ENCODE measurements at regions not wholly inside any gene's neighbourhood (a gene's known extent, or its start where the extent isn't known, plus 50 kb on each side); places are given as distances from the start of the nearest gene placed in this dataset.
A peak's percentile ranks its signal among the peaks of the same experiment; 100 is the strongest.
"Not testable (repeated sequence)": the region's sequence is repeated elsewhere in the genome, so short reads cannot be mapped to it uniquely, and the experiment has no call there.

DNA sequence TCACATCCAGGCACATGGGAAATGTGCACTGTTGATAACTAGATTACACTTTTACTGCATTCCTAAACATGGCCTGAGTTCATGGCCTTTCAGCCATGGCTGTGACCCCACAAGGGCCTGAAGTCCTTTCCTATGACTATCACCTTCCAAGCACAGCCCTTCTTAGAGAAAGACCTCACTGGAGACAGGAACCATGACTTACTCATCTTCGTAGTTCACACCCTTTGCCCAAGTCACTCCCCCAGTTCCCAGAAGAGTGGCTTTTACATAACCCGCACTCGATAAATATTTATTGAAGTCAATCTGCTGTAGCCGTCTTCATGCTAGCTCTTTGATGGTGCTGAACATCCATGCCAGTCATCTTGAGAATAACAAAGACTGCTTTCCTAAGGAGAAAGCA lies 632.5 kb upstream of the NRP1 start:
- no peak overlapping the region for H3K27ac ChIP-seq
- no peak for TF ChIP-seq POLR2A (IDR thresholded peaks at IDR 0.05)
- TF ChIP-seq, protein P1, sequence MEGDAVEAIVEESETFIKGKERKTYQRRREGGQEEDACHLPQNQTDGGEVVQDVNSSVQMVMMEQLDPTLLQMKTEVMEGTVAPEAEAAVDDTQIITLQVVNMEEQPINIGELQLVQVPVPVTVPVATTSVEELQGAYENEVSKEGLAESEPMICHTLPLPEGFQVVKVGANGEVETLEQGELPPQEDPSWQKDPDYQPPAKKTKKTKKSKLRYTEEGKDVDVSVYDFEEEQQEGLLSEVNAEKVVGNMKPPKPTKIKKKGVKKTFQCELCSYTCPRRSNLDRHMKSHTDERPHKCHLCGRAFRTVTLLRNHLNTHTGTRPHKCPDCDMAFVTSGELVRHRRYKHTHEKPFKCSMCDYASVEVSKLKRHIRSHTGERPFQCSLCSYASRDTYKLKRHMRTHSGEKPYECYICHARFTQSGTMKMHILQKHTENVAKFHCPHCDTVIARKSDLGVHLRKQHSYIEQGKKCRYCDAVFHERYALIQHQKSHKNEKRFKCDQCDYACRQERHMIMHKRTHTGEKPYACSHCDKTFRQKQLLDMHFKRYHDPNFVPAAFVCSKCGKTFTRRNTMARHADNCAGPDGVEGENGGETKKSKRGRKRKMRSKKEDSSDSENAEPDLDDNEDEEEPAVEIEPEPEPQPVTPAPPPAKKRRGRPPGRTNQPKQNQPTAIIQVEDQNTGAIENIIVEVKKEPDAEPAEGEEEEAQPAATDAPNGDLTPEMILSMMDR (IDR thresholded peaks at IDR 0.05): no peak
- H3K4me3 ChIP-seq: no peak overlapping the region
- H3K36me3 ChIP-seq (replicated peaks in 1 of 2): no peaks in the 10 kb centered on the region
- H3K27me3 ChIP-seq: peaks cover 14% of the 10 kb centered on the region
- DNase-seq: no peak
- intact Hi-C loops (cut with DNase I): no loop called here
- no peaks in the 10 kb centered on the region for H3K4me1 ChIP-seq (replicated peaks in 1 of 2)
- H3K9me3 ChIP-seq (replicated peaks in 1 of 3): no peaks in the 10 kb centered on the region
- WGBS, 4 donors: 94 to 100% (median 95%) methylated on average over 4 of the region's 4 CpGs

DNA sequence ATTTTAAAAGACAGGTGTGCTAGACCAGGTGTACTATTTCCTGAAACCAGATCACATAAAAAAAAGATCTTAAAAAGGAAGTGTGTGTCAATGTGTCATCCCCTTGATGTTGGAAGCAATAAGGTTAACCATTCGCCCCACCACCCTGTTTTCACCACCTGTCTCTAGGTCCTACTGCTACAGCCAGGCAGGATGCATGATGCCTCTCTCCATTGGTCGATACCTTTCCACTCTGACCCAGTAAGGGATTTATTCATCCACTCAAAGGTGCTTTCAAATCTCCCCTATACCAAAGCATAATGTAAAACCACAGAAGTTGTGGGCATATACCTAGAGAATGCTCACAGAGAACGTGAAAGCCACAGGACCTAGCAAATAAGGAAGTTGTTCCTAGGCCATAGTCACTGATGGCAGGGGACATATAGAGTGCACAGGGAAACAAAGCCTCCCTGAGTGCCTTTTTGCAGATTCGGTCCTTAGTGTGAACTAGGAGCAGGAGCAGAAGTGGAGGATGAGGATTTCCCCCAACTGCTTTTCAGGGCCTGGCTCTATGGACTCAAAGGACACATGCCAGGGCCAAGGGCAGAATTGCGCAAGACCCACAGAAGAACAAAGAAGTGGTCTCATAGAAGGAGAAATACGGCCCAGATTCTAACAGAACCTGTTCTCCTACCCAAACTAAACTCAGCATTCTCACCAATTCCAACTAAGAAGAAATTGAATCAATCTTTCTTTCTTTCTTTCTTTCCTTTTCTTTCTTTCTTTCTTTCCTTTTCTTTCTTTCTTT lies 631.5 kb upstream of the NRP1 start:
- H3K4me1 ChIP-seq (replicated peaks in 1 of 2): no peaks in the 10 kb centered on the region
- peak in 1 of 7 donors; percentile 9 for DNase-seq
- no peak overlapping the region for H3K27ac ChIP-seq
- H3K9me3 ChIP-seq (replicated peaks in 1 of 3): no peaks in the 10 kb centered on the region
- 73 to 85% (median 82%) methylated on average over 6 of the region's 6 CpGs for WGBS, 4 donors
- peaks cover 14% of the 10 kb centered on the region for H3K27me3 ChIP-seq
- intact Hi-C loops (cut with DNase I): no loop called here
- no peak overlapping the region for H3K4me3 ChIP-seq
- TF ChIP-seq, protein P1 (IDR thresholded peaks at IDR 0.05): no peak
- TF ChIP-seq POLR2A (IDR thresholded peaks at IDR 0.05): no peak
- H3K36me3 ChIP-seq (replicated peaks in 1 of 2): no peaks in the 10 kb centered on the region

DNA sequence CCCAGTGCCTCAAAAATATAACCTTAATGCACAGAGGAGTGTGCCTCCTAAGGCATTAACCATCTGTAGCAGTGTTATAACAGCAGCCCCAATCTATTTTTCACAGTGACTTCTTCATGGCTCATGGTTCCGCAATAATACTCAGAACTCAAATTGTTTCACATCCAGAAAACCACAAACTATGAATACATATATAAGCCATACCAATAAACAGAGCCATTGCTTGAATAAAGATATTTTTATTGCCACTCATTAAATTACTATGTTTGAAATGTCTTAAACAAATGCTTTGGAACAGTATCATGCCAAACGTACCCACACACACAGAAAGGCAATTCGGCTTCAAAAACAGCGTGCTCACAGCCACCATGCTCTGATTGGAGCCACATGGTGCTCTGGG lies 629.3 kb upstream of the NRP1 start:
- DNase-seq: no peak
- 86 to 97% (median 95%) methylated on average over 4 of the region's 4 CpGs for WGBS, 4 donors
- H3K27me3 ChIP-seq: peaks cover 9% of the 10 kb centered on the region
- TF ChIP-seq, protein P1 (IDR thresholded peaks at IDR 0.05): no peak
- TF ChIP-seq POLR2A (IDR thresholded peaks at IDR 0.05): no peak
- no peaks in the 10 kb centered on the region for H3K36me3 ChIP-seq (replicated peaks in 1 of 2)
- no peak overlapping the region for H3K4me3 ChIP-seq
- H3K27ac ChIP-seq: no peak overlapping the region
- intact Hi-C loops (cut with DNase I): no loop called here
- H3K9me3 ChIP-seq (replicated peaks in 1 of 3): no peaks in the 10 kb centered on the region
- no peaks in the 10 kb centered on the region for H3K4me1 ChIP-seq (replicated peaks in 1 of 2)

DNA sequence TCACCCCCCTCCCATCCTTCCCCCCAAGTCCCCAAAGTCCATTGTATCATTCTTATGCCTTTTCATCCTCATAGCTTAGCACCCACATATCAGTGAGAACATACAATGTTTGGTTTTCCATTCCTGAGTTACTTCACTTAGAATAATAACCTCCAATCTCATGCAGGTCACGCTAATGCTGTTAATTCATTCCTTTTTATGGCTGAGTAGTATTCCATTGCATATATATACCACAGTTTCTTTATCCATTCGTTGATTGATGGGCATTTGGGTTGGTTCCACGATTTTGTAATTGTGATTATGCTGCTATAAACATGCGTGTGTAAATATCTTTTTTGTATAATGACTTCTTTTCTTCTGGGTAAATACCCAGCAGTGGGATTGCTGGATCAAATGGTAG lies 621.9 kb upstream of the NRP1 start:
- intact Hi-C loops (cut with DNase I); H3K27ac ChIP-seq: not testable (repeated sequence)
- WGBS, 4 donors: 76 to 88% (median 83%) methylated on average over 4 of the region's 4 CpGs

DNA sequence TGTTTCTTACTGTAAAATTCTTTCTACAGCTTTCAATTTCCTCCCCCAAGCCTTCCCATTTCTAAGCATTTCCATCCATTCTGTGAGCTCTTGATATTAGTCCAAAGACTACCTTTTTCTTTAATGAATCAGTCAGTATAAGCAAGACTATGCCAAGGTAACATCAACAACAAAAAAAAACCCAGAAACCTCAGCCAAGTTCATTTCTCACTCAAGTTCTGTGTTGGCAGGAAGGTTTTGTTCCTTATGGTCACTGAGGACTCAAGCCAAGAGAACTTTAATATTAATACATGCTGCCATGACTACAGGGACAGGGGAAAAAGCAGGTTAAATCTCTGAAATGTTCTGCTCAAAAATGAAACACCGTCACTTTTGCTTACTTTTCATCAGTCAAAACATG lies 621.2 kb upstream of the NRP1 start:
- intact Hi-C loops (cut with DNase I): no loop called here
- Histone ChIP-seq H3K4me1 (replicated peaks in 1 of 2) (no peaks in the 10 kb centered on the region), H3K4me3 (no peak overlapping the region), H3K9me3 (replicated peaks in 1 of 3) (no peaks in the 10 kb centered on the region), H3K36me3 (replicated peaks in 1 of 2) (no peaks in the 10 kb centered on the region), H3K27me3 (no peaks in the 10 kb centered on the region), H3K27ac (no peak overlapping the region)
- no peak for DNase-seq
- no peak for TF ChIP-seq POLR2A (IDR thresholded peaks at IDR 0.05)
- TF ChIP-seq, protein P1 (IDR thresholded peaks at IDR 0.05): no peak
- WGBS, 4 donors: 94 to 100% (median 94%) methylated on average over 1 of the region's 1 CpG

More for the DNA sequence above, 621.9 kb upstream of the NRP1 start:
- H3K4me1 ChIP-seq (replicated peaks in 1 of 2); DNase-seq; H3K9me3 ChIP-seq (replicated peaks in 1 of 3); H3K36me3 ChIP-seq (replicated peaks in 1 of 2); H3K27me3 ChIP-seq; H3K4me3 ChIP-seq: not testable (repeated sequence)

All from adrenal gland (tissue), 9 donors.